AG09319 (cell line): ENCODE measurements at regions not wholly inside any gene's neighbourhood (a gene's known extent, or its start where the extent isn't known, plus 50 kb on each side); places are given as distances from the start of the nearest gene placed in this dataset.
"Not testable (repeated sequence)": the region's sequence is repeated elsewhere in the genome, so short reads cannot be mapped to it uniquely, and the experiment has no call there.

Experiments used
- DNase-seq: peaks from one replicate; pipeline ENCODE4 v3.0.0-alpha.2; 2010; ENCODE audit warnings: low read depth; ENCODE audit errors: extremely low read depth
- TF ChIP-seq, protein P1 (sequence below): IDR thresholded peaks from 2 replicates; pipeline ENCODE4 v1.5.1; 2011; ENCODE audit warnings: low read depth, mild to moderate bottlenecking, inconsistent platforms, low read length, moderate library complexity

- no peak for DNase-seq
- TF ChIP-seq, protein P1, sequence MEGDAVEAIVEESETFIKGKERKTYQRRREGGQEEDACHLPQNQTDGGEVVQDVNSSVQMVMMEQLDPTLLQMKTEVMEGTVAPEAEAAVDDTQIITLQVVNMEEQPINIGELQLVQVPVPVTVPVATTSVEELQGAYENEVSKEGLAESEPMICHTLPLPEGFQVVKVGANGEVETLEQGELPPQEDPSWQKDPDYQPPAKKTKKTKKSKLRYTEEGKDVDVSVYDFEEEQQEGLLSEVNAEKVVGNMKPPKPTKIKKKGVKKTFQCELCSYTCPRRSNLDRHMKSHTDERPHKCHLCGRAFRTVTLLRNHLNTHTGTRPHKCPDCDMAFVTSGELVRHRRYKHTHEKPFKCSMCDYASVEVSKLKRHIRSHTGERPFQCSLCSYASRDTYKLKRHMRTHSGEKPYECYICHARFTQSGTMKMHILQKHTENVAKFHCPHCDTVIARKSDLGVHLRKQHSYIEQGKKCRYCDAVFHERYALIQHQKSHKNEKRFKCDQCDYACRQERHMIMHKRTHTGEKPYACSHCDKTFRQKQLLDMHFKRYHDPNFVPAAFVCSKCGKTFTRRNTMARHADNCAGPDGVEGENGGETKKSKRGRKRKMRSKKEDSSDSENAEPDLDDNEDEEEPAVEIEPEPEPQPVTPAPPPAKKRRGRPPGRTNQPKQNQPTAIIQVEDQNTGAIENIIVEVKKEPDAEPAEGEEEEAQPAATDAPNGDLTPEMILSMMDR, result no peak
Observed at GRCh38 chr13:23966221-23966690, 69.0 kb upstream of the C1QTNF9B start.

- TF ChIP-seq, protein P1, result no peak
- no peak for DNase-seq
Observed at GRCh38 chr13:23966691-23967615, 69.7 kb upstream of the C1QTNF9B start.

DNA sequence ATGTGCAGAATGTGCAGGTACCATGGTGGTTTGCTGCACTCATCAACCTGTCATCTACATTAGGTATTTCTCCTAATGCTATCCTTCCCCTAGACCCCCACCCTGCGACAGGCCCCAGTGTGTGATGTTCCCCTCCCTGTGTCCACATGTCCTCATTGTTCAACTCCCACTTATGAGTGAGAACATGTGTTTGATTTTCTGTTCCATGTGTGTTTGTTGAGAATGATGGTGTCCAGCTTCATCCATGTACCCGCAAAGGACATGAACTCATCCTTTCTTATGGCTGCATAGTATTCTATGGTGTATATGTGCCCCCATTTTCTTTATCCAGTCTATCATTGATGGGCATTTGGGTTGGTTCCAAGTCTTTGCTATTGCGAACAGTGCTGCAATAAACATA is 70.5 kb upstream of the C1QTNF9B start:
- DNase-seq, result not testable (repeated sequence)

GRCh38 chr13:23969647-23970046 is 72.3 kb upstream of the C1QTNF9B start:
- TF ChIP-seq, protein P1, result no peak
- DNase-seq, result no peak

DNA sequence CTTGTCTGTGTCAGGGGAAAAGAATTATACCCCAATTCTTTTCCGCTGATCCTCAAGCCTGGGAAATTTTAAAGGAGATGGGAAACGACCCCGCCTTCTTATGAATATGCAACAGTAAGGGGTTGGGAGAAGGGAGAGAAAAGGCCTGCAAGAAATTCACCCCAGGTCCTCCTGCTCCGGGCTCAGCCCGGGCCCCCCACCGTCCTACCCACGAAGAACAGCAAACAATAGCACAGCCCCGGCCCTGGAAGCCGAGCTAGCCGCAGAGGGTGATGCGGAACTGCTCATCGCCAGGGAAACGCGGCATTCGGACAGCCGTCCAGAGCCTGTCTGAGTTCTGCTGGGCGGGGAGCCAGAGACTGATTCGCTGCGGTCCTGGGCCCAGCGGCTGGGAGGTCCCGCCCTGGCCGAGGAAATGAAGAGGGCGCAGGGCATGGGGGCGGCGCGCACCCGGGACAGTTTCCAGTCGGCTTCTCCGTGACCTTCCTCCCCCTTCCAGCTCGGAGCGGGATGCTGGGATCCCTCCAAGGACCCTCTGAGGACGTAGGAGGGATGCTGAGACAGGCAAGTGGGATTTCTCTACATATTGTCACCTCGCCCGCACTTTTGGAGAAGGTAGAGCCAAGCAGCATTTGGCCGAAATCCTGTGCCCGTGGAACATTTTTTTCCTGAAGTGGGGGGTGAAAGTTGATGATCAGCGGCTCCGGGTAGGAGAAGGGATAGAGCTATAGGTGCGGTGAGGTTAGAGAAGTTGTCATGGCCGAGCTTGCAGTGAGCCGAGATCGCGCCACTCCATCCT is 82.3 kb upstream of the C1QTNF9B start:
- DNase-seq, result peak; percentile 53

DNA sequence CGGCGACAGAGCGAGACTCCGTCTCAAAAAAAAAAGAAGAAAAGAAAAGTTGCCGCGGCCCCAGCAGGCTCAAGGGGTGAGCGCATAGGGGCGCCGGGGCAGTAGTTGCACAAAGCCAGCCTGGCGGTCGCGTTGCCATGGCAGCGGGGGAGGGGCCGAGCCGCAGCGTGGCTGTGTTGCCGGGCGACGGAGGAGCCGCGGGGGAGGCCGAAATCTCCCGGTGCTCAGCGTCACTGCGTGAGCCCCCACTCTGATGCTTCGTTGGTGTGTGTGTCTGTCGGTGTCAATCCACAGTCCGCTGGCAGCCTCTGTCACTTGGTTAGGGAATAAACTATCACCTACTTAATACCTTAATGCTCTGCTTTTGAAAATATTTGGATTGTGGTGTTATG is 82.9 kb upstream of the C1QTNF9B start:
- TF ChIP-seq, protein P1, result no peak
- peak; percentile 41 for DNase-seq

More for the DNA sequence above, 82.3 kb upstream of the C1QTNF9B start:
- TF ChIP-seq, protein P1, result no peak

GRCh38 chr13:23983671-23984070 is 86.4 kb upstream of the C1QTNF9B start:
- DNase-seq, result no peak
- TF ChIP-seq, protein P1, result no peak
